OCI-LY7 (cell line): ENCODE measurements at regions not wholly inside any gene's neighbourhood (a gene's known extent, or its start where the extent isn't known, plus 50 kb on each side); places are given as distances from the start of the nearest gene placed in this dataset.

ENCODE experiments used
- BruUV-seq: library from RNA; stranded (reverse); fragments of 400-500 nt; replicated peaks from 2 replicates; lab custom pipeline; 2021; lab: Mats Ljungman, UMichigan
- CTCF ChIA-PET: fragments of 300-600 bp; sonication (Branson Sonifier 250); formaldehyde crosslinking; loops from one replicate; lab custom pipeline; 2022; ENCODE audit warnings: antibody characterized with exemption; ENCODE audit not compliant: unreplicated experiment; lab: Charles Lee
- POLR2A ChIA-PET: fragments of 300-600 bp; sonication (Branson Sonifier 250); formaldehyde crosslinking; loops from one replicate; lab custom pipeline; 2022; ENCODE audit warnings: antibody characterized with exemption; lab: Charles Lee
- DNase-seq: peaks from one replicate; pipeline ENCODE4 v3.0.0-alpha.2; 2015; ENCODE audit warnings: low spot score
- H2AFZ ChIP-seq: fragments of 200-600 bp; sonication (generic), shearing (Covaris generic); 2 replicates; pipeline ENCODE4 v1.6.1; 2014; ENCODE audit warnings: mild to moderate bottlenecking, antibody characterized with exemption, low read length, moderate library complexity
- H3K27ac ChIP-seq: fragments of 200-600 bp; sonication (generic); 2 replicates; pipeline ENCODE4 v1.5.1; 2014; ENCODE audit warnings: mixed run types, low read depth, mild to moderate bottlenecking, moderate library complexity, low read length, inconsistent platforms; ENCODE audit not compliant: poor library complexity, severe bottlenecking
- H3K36me3 ChIP-seq: fragments of 200-600 bp; sonication (generic); 2 replicates; pipeline ENCODE4 v1.6.1; 2014; ENCODE audit warnings: mild to moderate bottlenecking, antibody characterized with exemption, low read length, moderate library complexity, mixed read lengths; ENCODE audit not compliant: insufficient read depth
- H3K4me1 ChIP-seq: fragments of 200-600 bp; sonication (generic); 2 replicates; pipeline ENCODE4 v1.5.1; 2014; ENCODE audit warnings: mild to moderate bottlenecking, low read length; ENCODE audit not compliant: insufficient read depth, poor library complexity, severe bottlenecking
- H3K4me2 ChIP-seq: fragments of 200-600 bp; sonication (generic); 2 replicates; pipeline ENCODE4 v1.6.1; 2014; ENCODE audit warnings: mild to moderate bottlenecking, low read length
- H3K4me3 ChIP-seq: fragments of 200-600 bp; sonication (generic); 2 replicates; pipeline ENCODE4 v1.5.1; 2014; ENCODE audit warnings: mild to moderate bottlenecking, low read depth, low read length; ENCODE audit not compliant: poor library complexity, severe bottlenecking
- H3K79me2 ChIP-seq: fragments of 200-600 bp; sonication (generic); 2 replicates; pipeline ENCODE4 v1.6.1; 2016; ENCODE audit warnings: low read depth, mild to moderate bottlenecking, low read length, moderate library complexity, mixed read lengths; ENCODE audit not compliant: insufficient read depth
- H3K9me2 ChIP-seq: fragments of 200-600 bp; sonication (generic); 2 replicates; pipeline ENCODE4 v1.6.1; 2016; ENCODE audit warnings: mild to moderate bottlenecking, low read length, mixed read lengths; ENCODE audit not compliant: insufficient read depth
- H3K9me3 ChIP-seq: fragments of 200-600 bp; sonication (generic); 2 replicates; pipeline ENCODE4 v1.6.1; 2014; ENCODE audit warnings: mild to moderate bottlenecking, mixed run types, low read length, mixed read lengths
- H4K20me1 ChIP-seq: fragments of 200-600 bp; sonication (generic); 2 replicates; pipeline ENCODE4 v1.6.1; 2014; ENCODE audit warnings: mild to moderate bottlenecking, antibody characterized with exemption, low read length, moderate library complexity, mixed read lengths; ENCODE audit not compliant: insufficient read depth
- CTCF ChIP-seq: fragments of 200-600 bp; sonication (generic); conservative IDR thresholded peaks from 2 replicates; pipeline ENCODE4 v1.5.1; 2014; ENCODE audit warnings: mild to moderate bottlenecking, antibody characterized with exemption, low read length, moderate library complexity, mixed read lengths
- EZH2phosphoT487 ChIP-seq: fragments of 200-600 bp; sonication (generic); IDR thresholded peaks from 2 replicates; pipeline ENCODE4 v1.6.1; 2018; ENCODE audit warnings: low read depth, borderline replicate concordance, mild to moderate bottlenecking, mixed run types, antibody characterized with exemption, low read length, moderate library complexity, mixed read lengths
- intact Hi-C: fragments of 100-400 bp; cut with micrococcal nuclease; formaldehyde crosslinking; loops from one replicate; pipeline ENCODE4 v1.10.0; 2022; ENCODE audit not compliant: unreplicated experiment

GRCh38 chr1:221987860-221988520 lies 246.1 kb upstream of the DUSP10 start:
- no peak overlapping the region for H3K27ac ChIP-seq
- no peak overlapping the region for H3K4me2 ChIP-seq
- POLR2A ChIA-PET = no interaction called here
- no peak overlapping the region for H3K4me3 ChIP-seq
- no peaks in the 10 kb centered on the region for H3K9me3 ChIP-seq
- no peak for DNase-seq
- H3K79me2 ChIP-seq = no peaks in the 10 kb centered on the region
- CTCF ChIA-PET = no interaction called here
- no peaks in the 10 kb centered on the region for H3K36me3 ChIP-seq
- no peaks in the 10 kb centered on the region for H3K9me2 ChIP-seq
- no peak overlapping the region for H2AFZ ChIP-seq
- no peak for TF ChIP-seq CTCF
- no peak for TF ChIP-seq EZH2phosphoT487
- no TSS peak for BruUV-seq
- H3K4me1 ChIP-seq = no peaks in the 10 kb centered on the region
- intact Hi-C loops = no loop called here
- H4K20me1 ChIP-seq = no peaks in the 10 kb centered on the region

- intact Hi-C loops = no loop called here
- no peak overlapping the region for H3K4me2 ChIP-seq
- DNase-seq = no peak
- H3K9me3 ChIP-seq = no peaks in the 10 kb centered on the region
- H3K27ac ChIP-seq = no peak overlapping the region
- ChIA-PET POLR2A (interaction anchor here (0.7 kb wide), 1 partner anchor 453 kb away, joined by 3 read pairs; no protein-coding TSS in a partner anchor), CTCF (interaction anchor here (0.6 kb wide), 1 partner anchor 275 kb away, joined by 3 read pairs; no protein-coding TSS in a partner anchor)
- no peaks in the 10 kb centered on the region for H3K9me2 ChIP-seq
- H2AFZ ChIP-seq = no peak overlapping the region
- H3K4me1 ChIP-seq = no peaks in the 10 kb centered on the region
- H4K20me1 ChIP-seq = no peaks in the 10 kb centered on the region
- H3K79me2 ChIP-seq = no peaks in the 10 kb centered on the region
- H3K4me3 ChIP-seq = no peak overlapping the region
- BruUV-seq = no TSS peak
- TF ChIP-seq EZH2phosphoT487 (no peak), CTCF (no peak)
- no peaks in the 10 kb centered on the region for H3K36me3 ChIP-seq
Observed at GRCh38 chr1:221983444-221983843, 241.6 kb upstream of the DUSP10 start.

DNA sequence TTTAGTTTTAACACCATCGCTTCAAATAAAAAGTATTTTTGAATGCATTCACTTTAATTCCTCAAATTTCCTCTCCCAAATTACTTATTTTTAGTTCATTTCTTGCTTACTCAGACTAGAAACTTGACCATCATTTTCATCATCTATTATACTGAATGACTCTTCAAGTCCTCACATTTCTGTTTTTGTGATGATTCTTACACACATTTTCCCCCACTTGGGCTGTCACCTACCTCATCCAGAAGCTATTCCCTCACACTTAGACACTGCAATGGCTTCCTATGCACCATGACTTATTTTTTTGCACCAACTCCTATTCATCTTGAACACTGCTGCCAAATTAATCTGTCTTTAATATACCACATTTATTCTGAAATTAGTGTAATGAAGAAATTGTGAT lies 239.6 kb upstream of the DUSP10 start:
- Histone ChIP-seq H3K36me3 (no peaks in the 10 kb centered on the region), H3K27ac (no peak overlapping the region), H3K4me2 (no peak overlapping the region), H3K9me3 (no peaks in the 10 kb centered on the region), H3K4me1 (no peaks in the 10 kb centered on the region), H3K79me2 (no peaks in the 10 kb centered on the region), H2AFZ (no peak overlapping the region), H4K20me1 (no peaks in the 10 kb centered on the region), H3K4me3 (no peak overlapping the region), H3K9me2 (no peaks in the 10 kb centered on the region)
- DNase-seq = no peak
- ChIA-PET CTCF (no interaction called here), POLR2A (interaction anchor here (0.5 kb wide), 1 partner anchor 1857 kb away, joined by 3 read pairs; no protein-coding TSS in a partner anchor)
- intact Hi-C loops = no loop called here
- TF ChIP-seq CTCF = no peak
- no peak for TF ChIP-seq EZH2phosphoT487
- no TSS peak for BruUV-seq
